CD4-positive, alpha-beta T cell treated with Interleukin-12 subunit alpha and Interleukin-12 subunit beta, for 1 hour (primary cell): ENCODE measurements at regions not wholly inside any gene's neighbourhood (a gene's known extent, or its start where the extent isn't known, plus 50 kb on each side); places are given as distances from the start of the nearest gene placed in this dataset.

Experiments
- DNase-seq: peaks from one replicate; pipeline ENCODE4 v3.0.0-alpha.2; 2020

DNA sequence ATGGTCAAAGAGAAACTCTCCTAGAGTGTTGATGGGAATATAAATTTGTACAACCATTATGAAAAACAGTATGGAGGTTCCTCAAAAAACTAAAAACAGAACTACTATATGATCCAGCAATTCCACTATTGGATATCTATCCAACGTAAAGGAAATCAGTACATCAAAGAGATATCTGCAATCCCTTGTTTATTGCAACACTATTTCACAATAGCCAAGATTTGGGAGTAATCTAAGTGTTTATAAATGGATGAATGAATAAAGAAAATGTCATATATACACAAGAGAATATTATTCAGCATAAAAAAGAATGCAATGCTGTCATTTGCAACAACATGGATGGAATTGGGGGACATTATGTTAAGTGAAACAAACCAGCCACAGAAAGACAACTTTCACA lies 1118.1 kb upstream of the PRKX start:
- DNase-seq: no peak

DNA sequence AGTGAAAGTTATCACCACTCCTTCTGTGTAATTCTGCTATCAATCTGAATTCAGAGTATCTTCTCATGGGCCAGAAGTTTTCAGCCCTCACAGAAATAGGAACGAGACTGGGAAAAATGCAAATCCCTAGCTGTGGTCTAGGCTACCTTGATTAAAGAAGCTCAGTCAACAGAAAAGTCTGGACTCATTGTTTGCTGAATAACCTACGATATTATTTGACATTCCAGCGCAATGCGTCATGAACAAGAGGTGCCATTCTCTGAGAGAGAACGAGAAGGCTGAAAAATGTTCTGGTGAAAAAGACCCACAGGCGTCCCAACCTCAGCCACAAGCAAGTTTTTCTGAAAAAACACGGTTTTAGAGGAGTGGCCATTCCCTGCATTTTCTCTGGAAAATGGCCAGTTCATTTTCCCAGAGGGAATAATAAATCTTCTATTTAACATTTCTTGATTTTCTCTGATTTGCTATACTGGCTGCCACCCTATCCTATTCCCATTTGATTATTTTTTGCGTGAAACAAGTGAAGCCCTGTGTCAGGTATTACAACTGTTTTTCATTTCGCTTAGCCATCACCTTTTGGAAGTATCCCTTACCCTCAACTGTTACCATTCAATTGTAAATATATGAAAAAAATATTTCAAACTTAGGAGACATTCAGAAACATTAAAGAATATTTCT lies 1117.6 kb upstream of the PRKX start:
- no peak for DNase-seq

DNA sequence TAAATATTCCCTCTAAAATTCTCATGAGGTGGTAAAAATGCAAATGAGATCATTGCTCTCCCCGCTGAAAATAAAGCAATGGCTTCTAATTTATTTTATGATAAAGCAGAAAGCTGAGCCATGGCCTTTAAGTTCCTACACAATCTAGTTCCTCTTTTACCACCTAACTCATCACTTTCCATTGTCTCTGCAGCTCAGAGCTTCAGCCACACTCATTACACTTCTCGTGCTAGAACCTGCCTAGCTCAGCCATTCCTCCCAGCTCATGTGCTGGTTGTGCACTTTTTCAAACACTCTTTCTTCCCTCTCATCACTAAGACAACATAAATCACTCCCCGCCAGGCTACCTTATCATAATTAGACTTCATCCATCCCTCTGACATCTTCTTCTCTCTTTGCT lies 1112.1 kb upstream of the PRKX start:
- DNase-seq: no peak

DNA sequence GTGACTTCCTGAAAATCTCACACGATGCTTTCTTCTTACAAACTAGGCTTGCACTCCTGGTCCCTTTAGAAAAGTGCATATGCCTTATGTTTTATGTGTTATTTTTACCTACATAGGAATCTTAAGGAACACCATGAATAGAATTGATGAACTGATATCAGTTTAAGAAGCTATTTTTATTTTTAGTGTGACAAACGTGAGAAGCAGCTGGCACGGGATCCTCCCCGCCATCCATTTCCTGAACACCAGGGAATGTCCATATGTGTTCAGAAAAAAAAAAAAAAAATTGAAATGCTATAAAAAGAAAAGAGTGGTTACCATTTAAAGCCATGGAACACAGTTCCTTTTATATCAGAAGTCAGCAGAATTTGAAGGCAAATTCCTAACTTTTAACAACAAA lies 1096.1 kb upstream of the PRKX start:
- no peak for DNase-seq

DNA sequence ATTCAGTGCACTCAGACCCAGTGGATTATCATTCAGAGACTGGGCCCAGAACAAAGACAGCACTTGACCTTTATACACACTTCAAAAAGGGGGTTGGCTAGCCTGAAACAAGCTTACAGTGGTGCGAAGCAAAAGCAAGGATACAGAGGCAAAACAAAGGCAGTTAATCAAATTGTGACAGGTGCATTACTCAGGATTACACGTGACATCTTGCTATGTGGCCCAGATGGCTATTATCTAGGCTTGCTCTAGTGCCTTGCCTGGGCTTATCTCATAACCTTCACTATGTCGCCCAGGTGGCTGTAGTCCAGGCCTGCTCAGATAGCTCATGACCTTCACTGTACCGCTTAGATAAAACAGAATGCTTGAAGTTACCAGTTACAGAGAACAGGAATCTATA lies 1092.1 kb upstream of the PRKX start:
- DNase-seq: no peak

DNA sequence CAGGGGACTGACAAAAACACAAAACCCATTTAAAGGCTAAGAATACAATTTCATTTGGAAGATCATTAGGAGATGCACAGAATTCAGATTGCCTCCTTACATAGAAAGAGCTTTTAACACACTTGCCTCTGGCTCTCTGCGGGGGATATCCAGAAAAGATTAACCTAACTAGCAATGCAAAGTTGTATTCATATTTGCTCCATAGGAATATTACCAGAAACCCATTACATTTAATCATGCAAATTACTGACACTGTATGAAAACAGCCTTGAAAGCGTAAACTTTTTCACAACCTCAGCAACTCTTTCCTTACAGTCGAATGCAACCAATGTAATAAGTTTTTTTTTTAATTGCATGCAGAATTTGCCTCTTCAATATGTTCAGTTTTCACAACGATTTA lies 1087.3 kb upstream of the PRKX start:
- DNase-seq: no peak

DNA sequence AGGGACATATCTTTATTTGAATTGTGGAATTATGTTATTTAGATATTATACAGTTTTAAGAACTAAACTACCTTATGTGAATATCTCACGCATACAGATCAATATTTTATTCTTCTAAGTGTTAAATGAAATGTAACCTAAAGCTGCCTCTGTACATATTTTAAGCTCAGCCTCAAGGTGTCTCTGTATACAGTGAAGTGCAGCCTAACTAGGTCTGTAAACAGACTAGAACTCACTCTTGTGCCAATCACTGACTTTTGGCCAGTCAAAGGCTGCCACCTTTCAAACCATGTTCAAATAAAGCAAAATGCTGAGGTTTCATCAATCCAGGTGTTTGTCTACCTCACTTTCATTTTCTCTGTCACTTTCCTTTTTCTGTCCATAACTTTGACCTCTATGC lies 1074.5 kb upstream of the PRKX start:
- DNase-seq: no peak

DNA sequence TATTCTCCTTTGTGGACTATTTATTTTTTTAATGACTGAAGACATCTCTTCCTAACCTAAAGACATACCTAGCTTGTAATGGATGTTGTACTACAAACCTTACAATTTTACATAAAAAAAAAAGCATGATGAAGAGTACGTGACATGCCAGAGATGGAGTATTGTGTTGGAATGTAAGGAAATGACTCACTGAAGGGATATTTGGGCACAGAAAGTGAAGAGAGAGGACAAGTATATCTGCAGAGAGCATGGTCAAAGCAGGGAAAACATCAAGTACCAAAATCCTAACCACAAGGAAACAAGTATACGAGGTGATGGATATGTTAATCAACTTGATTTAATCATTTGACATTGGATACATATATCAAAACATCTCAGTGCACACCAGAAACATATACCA lies 1051.4 kb upstream of the PRKX start:
- DNase-seq: no peak

DNA sequence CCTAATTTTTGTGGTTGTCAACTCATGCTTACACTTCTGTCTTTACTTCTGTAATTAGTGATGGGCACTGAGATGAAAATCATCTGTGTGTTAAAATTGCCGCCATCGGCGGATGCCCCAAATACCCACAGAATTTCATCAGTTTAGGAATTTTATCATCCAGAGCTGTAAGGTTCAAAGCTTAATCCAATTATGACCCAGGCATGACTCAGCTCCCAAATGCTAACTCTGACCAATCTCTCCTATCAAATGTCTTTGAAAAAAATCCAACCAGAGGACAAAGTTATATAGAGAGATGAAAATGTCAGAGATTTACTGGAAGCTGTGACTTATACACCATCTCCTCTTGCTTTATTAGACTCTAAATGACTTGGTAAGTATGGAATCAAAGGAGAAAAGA lies 1048.7 kb upstream of the PRKX start:
- no peak for DNase-seq

DNA sequence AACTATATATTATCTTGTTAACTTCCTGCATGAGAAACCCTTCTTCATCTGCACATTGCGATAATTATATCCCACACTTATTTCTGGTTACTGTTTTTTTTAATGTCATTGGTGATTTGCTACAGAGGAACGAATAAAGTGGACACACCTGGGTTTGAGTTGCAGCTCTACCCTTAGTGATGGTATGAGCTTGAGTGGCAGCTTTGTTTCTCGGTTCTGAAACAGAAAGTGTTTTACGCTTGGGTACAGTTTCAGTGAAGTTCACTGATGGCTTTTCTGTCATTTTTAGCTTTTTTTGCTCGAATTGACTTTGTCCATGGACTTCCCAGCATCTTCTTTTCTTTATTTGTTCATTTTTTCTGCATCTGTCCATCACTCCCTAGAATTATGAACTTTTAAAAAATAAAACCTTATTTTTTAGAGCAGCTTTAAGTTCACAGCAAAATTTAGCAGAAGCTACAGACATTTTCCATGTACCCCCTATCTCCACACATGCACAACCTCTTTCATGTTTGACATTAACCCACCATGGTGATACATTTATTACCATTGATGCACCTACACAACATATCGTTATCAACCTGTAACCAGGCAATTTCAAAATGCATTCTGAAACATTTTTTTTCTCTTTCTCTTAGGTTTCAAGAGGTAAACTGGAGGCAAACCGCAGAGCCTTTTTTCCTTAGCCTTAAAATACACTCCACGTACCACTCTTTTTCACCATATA lies 1041.6 kb upstream of the PRKX start:
- no peak for DNase-seq

DNA sequence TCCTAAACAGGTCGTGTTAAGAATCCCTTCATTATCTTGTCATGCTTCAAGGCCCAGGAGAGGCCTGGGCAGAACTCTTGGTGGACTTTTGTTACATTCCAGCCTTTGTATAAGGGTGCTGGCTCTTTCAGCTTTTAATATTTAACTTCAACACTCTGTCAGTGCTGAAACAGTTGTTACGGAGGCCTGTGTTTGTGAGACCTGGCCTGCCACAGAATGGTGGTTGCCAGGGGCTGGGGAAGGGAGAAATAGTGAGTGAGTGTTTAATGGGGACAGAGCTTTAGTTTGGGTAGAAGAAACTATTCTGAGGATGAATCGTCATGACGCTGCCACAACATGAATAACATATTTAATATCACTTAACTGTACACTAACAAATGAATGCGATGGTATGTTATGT lies 1027.6 kb upstream of the PRKX start:
- DNase-seq: no peak

DNA sequence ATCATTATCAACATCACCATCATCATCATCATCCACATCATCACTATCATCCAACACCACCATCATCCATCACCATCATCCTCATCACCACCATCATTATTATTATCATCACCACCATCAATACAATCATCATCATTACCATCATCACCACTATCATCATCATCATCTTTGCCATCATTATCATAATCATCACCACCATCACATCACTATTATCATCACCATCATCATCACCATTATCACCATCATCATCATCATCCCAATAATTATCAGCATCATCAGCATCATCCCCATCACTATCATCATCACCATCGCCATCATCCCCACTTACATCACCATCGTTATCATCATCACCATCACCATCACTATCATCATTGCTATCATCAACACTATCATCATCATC lies 1021.9 kb upstream of the PRKX start:
- no peak for DNase-seq

DNA sequence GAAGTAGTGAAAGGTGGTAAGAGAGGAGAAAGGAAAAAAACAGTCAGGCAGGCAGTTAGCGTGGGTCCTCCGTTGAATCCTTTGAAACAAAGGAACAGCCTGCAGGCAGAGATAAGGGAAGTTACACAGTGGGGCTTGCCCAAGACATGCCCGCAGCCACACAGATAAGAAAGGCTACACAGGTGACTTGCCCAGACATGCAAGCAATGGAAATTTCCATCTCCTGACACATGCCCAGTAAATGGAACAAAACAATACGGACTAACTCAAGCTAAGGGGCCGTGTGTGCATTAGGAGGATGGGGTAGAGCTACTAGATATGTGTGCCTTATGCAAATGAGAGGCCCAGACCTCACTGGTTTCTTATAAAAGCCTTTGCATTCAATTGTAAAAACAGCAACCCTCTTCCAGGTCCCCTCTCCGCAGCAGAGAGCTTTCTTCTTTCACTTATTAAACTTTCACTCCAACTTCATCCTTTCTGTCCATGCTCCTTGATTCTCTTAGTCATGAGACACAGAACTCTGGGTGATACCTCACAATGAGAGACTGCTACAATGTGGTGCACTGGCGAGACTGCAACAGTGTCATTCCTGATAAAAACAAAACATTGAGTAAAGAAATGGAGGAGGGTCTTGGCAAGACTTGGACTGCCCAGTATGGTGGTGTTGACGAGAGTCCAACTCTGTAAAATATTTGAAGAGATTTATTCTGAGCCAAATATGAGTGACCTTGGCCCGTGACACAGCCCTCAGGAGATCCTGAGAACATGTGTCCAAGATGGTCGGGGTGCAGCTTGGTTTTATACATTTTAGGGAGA lies 997.4 kb upstream of the PRKX start:
- no peak for DNase-seq

DNA sequence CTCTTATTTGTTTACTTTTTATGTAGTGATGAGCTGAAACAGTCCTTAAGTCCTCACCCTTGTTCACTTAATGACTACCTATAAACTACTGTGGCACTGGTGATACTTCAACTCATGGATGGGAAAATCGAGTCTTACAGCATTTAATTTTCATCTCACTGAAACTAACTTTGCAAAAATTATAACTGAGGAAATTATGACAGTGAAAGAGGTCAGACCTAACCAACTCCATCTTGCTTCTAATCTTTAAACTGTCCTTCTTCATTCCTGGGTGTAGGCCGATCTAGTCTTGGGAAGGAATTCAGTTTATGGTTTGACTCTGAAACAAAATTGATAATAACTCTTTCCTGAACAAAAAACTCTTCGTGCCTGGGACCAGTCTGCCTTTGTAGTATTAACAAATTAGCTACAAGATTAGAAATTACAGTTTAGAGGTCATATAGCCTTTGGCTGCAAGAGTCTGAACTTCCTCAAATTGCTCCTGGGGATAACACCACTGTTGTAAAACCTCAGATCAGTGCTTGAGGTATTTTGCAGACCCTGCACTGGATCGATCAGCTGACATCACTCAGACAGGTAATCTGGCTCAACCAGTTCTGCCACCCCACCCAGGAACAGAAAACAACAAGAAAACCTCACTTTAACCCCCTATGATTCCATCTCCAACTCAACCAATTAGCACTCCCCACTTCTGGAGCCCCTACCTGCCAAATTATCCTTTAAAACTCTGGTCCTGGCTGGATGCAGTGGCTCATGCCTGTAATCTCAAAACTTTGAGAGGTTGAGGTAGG lies 995.7 kb upstream of the PRKX start:
- DNase-seq: no peak

DNA sequence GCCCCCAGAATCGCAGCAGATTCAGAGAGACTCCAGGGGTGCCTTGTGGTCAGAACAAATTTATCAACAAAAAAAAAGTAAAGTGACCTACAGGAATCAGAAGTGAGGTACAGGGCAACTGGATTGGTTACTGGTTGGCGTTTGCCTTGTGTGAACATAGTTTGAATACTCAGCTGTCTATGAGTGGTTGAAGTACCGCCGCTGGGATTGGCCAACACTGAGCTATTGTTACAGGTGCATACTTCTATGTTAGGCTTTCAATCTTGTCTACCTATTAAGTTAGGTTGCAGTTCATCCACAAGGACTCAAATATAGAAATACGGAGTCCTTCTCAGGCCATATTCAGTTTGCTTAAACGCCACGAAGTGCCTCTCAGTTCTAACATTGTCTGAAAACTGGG lies 993.5 kb upstream of the PRKX start:
- DNase-seq: no peak

DNA sequence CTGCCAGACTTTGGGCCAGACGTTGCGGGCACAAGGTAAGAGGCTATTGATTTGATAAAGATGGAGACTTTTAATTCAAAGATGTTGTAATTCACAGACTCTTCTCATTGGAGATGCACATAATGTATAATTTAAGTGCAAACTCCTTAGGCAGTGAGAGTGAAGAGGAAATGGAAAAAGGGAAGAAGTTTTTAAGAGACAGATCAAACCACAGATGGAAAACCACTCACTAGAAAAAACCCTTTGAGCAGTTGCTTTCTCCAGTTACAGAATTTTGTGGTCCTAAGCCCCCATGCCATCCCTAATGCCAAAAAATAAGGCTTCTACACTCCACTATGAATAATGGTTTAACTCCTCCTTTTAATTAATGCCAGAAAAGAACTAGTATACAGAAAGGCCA lies 977.1 kb upstream of the PRKX start:
- DNase-seq: no peak

DNA sequence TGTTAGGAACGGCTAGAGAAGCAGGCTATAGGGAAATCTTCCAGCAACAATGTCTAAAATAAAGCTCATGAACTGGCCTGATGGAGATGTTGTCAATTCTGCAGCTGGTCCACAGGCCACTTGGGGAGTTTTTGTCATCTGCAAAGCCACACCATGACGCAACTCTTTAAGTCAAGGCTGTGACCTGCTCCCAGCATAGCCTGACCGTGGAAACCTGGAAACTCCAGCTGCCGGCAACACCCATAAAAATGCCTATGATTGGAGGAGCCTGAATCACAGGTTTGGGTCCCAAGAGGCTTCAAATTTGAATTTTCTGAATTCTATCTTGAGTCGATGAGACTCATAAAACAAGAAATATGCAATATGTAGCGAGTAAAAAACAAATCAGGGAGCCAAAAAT lies 969.2 kb upstream of the PRKX start:
- no peak for DNase-seq

DNA sequence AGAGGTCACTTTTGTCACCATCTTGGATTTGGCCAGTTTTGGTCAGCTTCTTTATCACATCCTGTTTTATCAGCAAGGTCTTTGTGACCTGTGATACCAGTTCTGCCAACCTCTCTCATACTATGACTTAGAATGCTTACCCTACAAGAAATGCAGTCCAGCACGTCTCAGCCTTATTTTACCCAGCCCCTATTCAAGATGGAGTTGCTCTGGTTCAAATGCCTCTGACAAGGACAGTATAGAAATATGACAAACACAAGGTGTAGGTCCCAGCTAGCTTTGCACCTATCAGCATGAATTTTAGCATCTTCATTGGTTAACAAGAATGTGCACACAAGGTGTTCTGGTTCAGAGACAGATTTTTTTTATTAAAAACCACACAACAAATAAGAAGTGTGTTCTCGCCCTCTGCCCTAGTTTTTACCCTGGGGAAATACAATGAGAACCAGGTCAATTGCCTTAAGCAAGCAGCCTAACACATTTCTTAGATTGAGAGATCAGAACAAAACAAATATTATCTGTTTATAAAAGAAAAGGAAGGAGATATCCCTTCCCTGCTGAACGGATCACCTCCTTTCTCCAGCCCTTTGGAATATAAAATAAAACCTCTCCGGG lies 962.3 kb upstream of the PRKX start:
- DNase-seq: no peak

DNA sequence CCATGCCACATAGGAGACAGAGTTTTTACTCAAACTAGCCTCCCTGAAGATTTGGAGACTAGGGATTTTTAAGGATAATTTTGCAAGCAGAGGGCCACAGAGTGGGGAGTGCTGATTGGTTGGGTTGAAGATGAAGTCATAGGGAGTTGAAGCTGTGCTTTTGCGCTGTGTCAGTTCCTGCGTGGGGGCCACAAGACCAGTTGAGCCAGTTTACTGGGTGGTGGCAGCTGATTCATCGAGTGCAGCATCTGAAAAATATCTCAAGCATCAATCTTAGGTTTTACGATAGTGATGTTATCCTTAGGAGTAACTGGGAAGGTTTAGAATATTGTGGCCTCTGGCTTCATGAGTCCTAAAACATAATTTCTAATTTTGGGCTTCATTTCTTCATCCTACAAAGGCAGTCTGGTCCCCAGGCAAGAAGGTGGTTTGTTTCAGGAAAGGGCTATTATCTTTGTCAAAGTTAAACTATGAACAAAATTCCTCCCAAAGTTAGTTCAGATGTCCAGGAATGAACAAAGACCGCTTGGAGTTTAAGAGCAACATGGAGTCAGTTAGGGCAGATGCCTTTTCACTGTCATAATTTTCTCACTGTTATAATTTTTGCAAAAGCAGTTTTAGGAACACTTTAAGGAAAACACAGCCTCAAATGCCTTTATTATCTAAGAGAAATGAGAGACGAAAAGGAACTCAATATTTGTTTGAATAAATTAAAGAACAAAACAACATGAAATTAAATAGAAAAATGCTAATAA lies 960.8 kb upstream of the PRKX start:
- DNase-seq: no peak

DNA sequence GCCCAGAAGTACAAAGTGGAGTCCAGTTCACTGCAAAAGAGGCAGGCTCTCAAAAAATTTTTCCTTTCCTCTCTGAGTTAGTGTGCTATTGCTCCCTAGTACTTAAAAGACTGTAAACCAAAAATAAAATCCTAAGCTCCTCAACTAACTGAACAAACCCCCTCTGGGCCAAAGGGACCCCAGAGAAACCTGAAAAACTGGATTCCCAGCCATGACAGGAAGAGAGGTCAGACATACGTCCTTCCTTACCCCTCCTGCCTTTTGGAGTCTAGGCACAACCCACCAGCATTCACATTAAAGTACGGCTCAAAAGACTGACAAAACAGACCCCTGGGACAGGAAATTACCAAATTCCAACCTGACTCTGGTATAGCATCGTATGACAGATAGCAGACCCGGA lies 957.9 kb upstream of the PRKX start:
- no peak for DNase-seq

DNA sequence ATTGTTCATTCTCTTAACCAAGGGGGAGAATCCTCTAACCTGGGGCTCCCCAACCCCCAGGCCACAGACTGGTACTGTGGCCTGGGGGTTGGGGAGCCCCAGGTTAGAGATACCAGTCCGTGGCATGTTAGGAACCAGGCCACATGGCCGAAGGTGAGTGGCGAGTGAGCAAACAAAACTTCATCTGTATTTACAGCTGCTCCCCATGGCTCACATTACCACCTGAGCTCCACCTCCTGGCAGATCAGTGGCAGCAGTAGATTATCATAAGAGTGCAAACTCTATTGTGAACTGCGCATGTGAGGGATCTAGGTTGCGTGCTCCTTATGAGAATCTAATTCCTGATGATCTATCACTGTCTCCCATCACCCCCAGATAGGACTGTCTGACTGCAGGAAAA lies 957.2 kb upstream of the PRKX start:
- no peak for DNase-seq
